ENCODE measurements at regions not wholly inside any gene's neighbourhood (a gene's known extent, or its start where the extent isn't known, plus 50 kb on each side); places are given as distances from the start of the nearest gene placed in this dataset.

GRCh38 chr5:147057051-147057450 lies 177.8 kb upstream of the STK32A start:
- Histone ChIP-seq H3K79me2 (ENCODE audit: insufficient read depth, low read length) (no peaks in the 10 kb centered on the region), H3K9me2 (ENCODE audit: insufficient read depth) (no peaks in the 10 kb centered on the region), H3K36me3 (ENCODE audit: control insufficient read depth in 1 of 2, insufficient read depth in 2 of 2, low read length in 2 of 2) (no peaks in the 10 kb centered on the region), H2AFZ (ENCODE audit: low read depth, low read length, poor library complexity, severe bottlenecking) (no peak overlapping the region), H3K9me3 (ENCODE audit: control insufficient read depth in 1 of 2, insufficient read depth in 1 of 2, low read depth in 1 of 2, low read length in 2 of 2) (no peaks in the 10 kb centered on the region), H3K4me3 (replicated peaks in 1 of 2; ENCODE audit: low read depth in 1 of 2, low read length in 2 of 2) (no peak overlapping the region), H3K4me1 (ENCODE audit: control insufficient read depth in 1 of 2, insufficient read depth in 2 of 2, low read length in 2 of 2) (no peaks in the 10 kb centered on the region), H3K9ac (ENCODE audit: low read length) (no peak overlapping the region), H3K27ac (ENCODE audit: low read depth, low read length) (no peak overlapping the region), H4K20me1 (ENCODE audit: insufficient read depth) (no peaks in the 10 kb centered on the region), H3K27me3 (ENCODE audit: insufficient read depth, low read length) (peaks cover 43% of the 10 kb centered on the region), H3K4me2 (ENCODE audit: low read length) (no peak overlapping the region)
- intact Hi-C loops (cut with micrococcal nuclease): no loop called here
- TF ChIP-seq ELF1 (IDR thresholded peaks at IDR 0.05; ENCODE audit: borderline replicate concordance, low read depth) (no peak), SIN3A (IDR thresholded peaks at IDR 0.05; ENCODE audit: low read depth) (no peak), ZFX (IDR thresholded peaks at IDR 0.05) (no peak), POLR2AphosphoS5 (IDR thresholded peaks at IDR 0.05; ENCODE audit: low read depth, low read length) (no peak), REST (IDR thresholded peaks at IDR 0.05; ENCODE audit: low read depth) (no peak), CTCF (IDR thresholded peaks at IDR 0.05 in 2 of 3, conservative IDR thresholded peaks at IDR 0.05 in 1 of 3; ENCODE audit: borderline replicate concordance in 1 of 3, insufficient read depth in 1 of 3, low read depth in 2 of 3, low read length in 2 of 3) (no peak), YY1 (IDR thresholded peaks at IDR 0.05; ENCODE audit: extremely low read depth, insufficient replicate concordance, low read depth, low read length) (no peak), EGR1 (IDR thresholded peaks at IDR 0.05; ENCODE audit: low read depth) (no peak), EZH2 (IDR thresholded peaks at IDR 0.05) (no peak), POLR2A (IDR thresholded peaks at IDR 0.05; ENCODE audit: borderline replicate concordance, extremely low read depth, insufficient read depth, insufficient read length) (no peak), EZH2phosphoT487 (IDR thresholded peaks at IDR 0.05; ENCODE audit: borderline replicate concordance) (no peak), SRF (IDR thresholded peaks at IDR 0.05; ENCODE audit: low read depth) (no peak)
- no TSS peak for BruUV-seq (replicated peaks)
- DNase-seq (ENCODE audit: low read depth, low spot score): no peak
- POLR2A ChIA-PET: no interaction called here
- RAD21 ChIA-PET (ENCODE audit: low non-redundant PET in 1 of 2, low total read pairs in 2 of 2, uncharacterized antibody in 2 of 2, unreplicated experiment in 2 of 2): no interaction called here
- no peak for ATAC-seq
- CTCF ChIA-PET: no interaction called here
